Fibroblast of skin of left biceps (primary cell): ENCODE measurements at regions not wholly inside any gene's neighbourhood (a gene's known extent, or its start where the extent isn't known, plus 50 kb on each side); places are given as distances from the start of the nearest gene placed in this dataset.
"Not testable (repeated sequence)": the region's sequence is repeated elsewhere in the genome, so short reads cannot be mapped to it uniquely, and the experiment has no call there.

Experiments
- DNase-seq, 2 experiments: peaks; one replicate each; pipeline ENCODE4 v3.0.0-alpha.2; 2013; ENCODE audit warnings: low read depth in 2 of 2

- DNase-seq: no peak
Measured at GRCh38 chr12:89825591-89826449, 117.2 kb upstream of the ATP2B1 start.

DNA sequence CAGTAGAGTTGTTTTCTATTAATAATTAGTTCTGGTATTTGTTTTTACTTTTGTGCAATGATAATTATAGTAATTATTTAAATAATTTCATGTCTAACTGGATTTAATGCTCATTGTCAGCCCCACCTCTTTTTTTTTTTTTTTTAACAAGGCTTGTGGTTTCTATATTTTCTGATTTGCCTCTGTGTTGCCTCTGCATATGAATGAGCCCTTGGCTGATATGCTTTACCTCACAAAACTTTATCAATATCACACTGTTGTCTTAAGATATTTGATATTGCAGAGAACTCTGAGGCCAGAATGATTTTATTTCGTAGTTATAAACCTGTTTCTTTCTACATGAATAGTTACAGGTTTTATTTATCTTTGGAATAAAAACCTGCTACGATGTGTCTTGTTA, 116.2 kb upstream of the ATP2B1 start:
- no peak for DNase-seq

- not testable (repeated sequence) for DNase-seq
Measured at GRCh38 chr12:89822992-89823391, 114.4 kb upstream of the ATP2B1 start.

DNA sequence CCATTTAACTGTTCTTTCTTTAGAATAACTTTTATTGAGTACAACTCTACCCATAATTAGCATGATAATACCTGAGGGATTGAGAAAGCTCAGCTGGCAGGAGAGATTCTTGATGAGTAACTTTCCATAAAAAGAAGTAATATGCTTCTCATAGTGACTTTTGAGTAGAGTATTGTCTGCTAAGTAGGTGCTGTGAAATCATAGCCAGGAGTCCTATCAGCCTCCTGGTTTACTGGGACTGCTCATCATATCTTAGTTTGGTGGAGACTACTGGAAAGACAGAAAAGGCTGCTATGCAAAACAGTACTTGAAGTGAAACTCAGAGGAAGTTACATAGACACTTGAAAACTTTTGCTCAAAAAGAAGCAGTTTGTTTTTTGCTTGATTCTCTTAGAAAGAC, 113.3 kb upstream of the ATP2B1 start:
- DNase-seq: no peak

DNA sequence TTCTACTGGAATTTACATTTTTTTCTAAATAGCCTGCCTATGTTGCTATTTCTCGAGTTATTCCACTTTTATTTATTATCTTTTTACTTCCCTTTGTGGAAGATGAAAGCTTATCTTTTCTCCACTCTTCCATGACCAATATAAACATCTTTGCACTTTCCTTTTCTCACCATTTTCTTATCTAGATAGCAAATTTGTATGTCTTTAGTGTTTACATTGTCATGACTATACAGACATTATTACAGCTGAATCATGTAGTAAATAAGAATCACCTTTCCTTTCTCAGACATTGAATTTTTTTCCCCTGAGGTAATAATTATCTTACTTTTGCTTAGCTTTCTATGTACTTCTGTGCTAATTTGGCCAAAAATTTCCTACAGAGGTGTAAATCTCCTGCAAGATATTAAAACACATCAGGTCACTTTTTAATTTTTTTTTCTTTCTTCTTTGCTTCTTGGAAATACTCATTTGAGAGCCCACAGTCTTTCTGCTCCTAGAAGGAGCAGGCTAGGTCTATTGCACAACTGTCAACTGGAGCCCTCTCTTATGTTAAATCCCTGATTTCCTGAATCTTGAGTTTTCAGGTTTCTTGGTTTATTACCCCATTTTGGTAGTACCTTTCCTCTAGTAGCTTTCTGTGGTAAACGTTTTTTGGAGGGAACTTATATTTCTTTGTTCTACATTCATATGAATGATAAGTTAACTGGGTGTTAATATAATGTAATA, 109.0 kb upstream of the ATP2B1 start:
- DNase-seq: no peak

GRCh38 chr12:89815225-89815624, 106.6 kb upstream of the ATP2B1 start:
- DNase-seq: no peak

GRCh38 chr12:89803412-89803811, 94.8 kb upstream of the ATP2B1 start:
- no peak for DNase-seq

DNA sequence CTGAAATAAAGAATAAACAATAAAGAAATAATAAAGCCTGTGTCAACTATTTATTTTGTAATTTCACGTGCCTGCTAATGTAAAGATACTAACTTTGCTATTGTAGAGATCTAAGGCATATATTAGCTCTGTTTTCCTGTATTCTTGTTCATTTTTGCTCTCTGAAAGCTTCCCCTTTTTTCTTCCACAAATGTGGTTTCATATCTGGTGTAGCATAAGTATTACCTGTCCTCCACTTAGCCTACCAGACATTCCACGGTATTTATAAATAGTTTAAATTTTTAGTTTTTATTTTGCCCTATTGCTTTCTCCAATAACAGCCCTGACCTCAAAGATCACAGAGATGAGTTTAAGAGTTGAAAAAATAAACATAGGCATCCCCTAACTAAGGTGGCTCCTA, 92.6 kb upstream of the ATP2B1 start:
- no peak for DNase-seq

DNA sequence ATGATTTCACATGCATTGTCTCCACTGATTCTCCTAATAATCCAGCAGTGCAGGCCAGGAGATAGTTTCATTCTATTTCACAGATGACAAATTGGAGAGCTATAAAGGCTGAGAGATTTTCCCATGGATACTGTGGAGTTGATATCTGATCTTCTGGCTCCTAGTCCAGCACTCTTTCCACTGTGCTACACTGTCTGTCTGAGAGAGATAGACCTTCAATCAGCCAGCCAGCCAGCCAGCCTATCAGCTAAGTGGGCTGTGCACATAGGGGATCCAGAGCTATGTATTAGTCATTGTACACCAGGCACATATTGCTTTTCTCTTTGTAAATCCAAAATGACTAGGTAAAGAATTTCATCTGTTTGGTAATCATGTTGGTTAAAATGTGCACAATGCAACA, 91.8 kb upstream of the ATP2B1 start:
- DNase-seq: no peak

DNA sequence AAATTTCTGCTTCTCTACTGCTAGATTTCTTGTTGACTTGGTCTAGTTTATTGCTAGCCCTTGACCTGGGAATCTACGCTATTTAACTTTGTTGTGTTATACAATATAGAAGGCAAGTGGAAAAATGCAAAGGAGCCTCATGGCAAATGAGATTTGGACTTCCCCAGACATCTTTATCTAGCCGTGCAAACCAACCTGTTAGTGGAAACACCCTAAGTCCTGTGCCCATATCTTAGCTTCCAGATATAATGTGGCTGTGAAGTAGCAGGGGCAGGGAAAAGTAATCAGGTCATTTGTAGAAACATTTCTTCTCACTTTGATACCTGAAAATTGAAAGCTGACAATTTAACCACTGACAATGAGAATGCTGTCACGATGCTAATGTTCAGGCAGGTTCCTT, 90.7 kb upstream of the ATP2B1 start:
- DNase-seq: no peak

DNA sequence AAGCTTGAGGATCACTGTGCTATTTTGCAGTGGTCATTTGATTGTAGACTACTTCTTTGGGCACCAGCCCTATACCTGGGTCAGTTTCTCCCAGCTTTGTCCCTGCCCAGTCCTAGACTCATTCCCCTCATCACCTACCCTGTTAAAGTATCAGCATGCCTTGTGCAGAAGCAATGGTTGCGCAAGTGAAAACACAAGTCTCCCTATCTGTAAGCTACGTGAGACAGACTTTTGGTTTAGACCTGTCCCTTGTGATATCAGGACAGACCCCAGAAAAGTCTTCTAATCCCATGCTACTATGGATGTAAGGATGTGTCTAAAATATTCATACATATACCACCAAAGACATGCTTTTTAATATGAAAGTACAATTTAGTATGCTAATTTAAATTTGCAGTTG, 88.8 kb upstream of the ATP2B1 start:
- no peak for DNase-seq

DNA sequence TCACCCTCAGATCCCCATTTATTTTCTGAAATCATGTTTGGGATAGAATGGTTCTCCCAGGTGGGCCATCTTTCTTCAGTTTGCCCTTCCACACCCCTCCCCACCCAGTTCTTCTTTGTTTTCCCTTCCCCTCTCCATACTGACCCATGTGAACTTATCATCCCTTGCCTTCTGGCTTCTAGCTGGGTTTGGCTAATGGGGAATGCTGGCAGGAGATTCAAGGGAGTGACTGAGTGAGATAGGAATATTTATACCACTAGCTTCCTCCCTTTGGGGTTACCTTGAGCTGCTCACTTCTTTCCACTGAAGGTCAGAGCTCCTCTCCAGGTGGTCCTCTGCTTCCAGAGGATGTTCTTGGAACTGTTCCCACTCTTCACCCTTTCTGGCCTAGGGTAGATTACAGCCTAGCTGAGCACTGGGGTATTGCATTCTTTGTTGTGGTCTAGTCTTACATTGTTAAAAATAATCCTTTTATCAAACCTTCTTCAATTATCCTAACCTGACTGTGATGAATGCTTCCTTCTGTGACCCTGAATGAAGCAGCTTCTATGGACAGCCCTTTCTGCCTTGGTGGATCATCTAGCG, 88.3 kb upstream of the ATP2B1 start:
- DNase-seq: no peak

DNA sequence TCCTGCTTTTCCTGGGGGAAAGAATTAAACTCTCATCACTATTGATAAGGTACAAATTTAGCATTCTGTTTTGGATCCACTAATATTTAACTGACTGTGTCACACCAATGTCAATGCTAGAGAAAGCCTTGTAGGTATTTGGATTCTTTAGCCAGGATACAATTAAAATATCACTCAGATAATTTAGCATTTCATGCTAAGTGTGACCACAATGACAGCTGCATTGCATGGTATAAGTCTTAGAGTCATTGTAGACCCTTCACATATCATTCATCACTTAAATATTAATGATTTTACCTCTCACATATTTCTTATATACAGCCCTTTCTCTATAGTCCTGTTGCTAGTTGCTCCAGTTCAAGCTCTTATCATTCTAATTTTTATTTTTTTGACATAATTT, 85.3 kb upstream of the ATP2B1 start:
- DNase-seq: no peak

- DNase-seq: no peak
Measured at GRCh38 chr12:89791286-89791685, 82.6 kb upstream of the ATP2B1 start.

GRCh38 chr12:89789862-89790261, 81.2 kb upstream of the ATP2B1 start:
- DNase-seq: no peak

DNA sequence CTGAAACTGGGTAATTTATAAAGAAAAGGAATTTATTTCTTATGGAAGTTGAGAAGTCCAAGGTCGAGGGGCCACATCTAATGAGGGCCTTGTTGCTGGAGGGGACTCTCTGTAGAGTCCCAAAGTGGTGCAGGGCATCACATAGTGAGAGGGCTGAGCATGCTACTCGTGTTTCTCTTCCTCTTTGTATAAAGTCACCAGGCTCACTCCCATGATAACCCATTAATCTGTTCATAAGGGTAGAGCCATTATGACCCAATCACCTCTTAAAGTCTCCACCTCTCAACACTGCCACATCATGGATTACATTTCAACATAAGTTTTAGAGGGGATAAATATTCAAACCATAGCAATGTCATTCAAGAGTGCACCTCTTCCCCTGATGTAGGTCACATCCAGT, 79.1 kb upstream of the ATP2B1 start:
- DNase-seq: no peak

DNA sequence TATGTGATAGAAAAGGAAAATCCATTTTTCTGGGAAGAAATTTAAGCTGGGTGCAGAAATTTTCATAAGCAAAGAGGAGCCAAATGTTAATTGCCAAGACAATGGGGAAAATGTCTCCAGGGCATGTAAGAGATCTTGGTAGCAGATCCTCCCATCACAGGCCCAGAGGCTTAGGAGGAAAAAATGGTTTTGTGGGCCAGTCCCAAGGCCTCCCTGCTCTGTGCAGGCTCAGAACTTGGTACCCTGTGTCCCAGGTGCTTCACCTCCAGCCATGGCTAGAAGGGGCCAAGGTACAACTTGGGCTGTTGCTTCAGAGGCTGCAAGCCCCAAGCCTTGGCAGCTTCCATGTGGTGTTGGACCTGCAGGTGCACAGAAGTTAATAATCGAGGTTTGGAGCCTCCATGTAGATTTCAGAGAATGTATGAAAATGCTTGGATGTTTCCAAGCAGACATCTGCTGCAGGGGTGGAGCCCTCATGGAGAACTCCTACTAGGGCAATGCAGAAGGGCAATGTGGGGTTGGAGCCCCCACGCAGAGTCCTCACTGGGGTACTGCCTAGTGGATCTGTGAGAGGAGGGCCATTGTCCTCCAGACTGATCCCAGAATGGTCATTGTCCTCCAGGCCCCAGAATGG, 77.7 kb upstream of the ATP2B1 start:
- DNase-seq: no peak

GRCh38 chr12:89783359-89784060, 74.9 kb upstream of the ATP2B1 start:
- DNase-seq: no peak

DNA sequence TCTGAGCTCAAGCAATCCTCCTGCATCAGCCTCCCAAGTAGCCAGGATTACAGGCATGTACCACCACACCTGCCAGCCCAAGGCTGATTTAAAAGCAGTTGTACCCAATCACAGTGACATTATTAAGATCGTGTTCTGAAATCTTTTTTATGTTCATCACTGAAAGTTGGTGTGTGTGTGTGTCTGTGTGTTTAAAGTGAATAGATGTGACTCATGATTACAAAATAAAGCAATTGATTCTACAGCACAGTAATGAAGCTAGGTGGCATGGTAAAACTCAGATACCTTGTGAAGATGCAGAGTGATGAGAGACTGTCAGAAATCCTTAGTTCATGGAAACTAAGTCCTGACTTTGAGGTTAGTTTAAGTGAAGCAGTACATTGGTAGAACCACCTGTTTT, 74.2 kb upstream of the ATP2B1 start:
- DNase-seq: no peak

GRCh38 chr12:89781946-89782550, 73.4 kb upstream of the ATP2B1 start:
- DNase-seq: no peak

DNA sequence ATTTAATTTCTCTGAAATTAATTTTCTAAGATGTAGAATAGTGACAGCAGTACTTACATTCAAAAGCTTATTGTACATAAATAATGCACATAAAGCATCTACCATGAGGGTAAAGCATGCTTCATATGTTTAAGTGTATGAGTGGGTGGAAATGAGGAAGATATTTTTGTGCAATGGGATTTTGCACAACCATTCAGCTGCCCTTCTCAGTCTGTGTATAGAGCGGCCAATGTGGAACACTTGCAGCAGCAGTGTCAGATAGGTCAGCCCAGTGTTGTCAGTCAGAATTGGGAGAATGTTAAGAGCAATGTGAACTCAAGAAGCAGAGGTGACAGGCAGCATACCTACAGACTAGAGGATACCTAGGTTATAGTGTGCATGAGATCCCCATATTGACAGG, 72.5 kb upstream of the ATP2B1 start:
- no peak for DNase-seq
